SK-N-MC (cell line): ENCODE measurements at regions not wholly inside any gene's neighbourhood (a gene's known extent, or its start where the extent isn't known, plus 50 kb on each side); places are given as distances from the start of the nearest gene placed in this dataset.

Experiments
- EZH2 ChIP-seq: fragments of 200-600 bp; sonication (generic); IDR thresholded peaks from one replicate; pipeline ENCODE4 v1.6.1; 2017; ENCODE audit warnings: antibody characterized with exemption
- FOXP2 ChIP-seq: optimal IDR thresholded peaks from 2 replicates; pipeline ENCODE3; 2011; ENCODE audit warnings: mild to moderate bottlenecking, moderate library complexity; ENCODE audit not compliant: insufficient read depth; ENCODE audit errors: extremely low read length, control extremely low read depth

- TF ChIP-seq FOXP2 (no peak), EZH2 (no peak)
These were observed 307.4 kb upstream of the COL8A1 start for GRCh38 chr3:99330924-99331532.
